Body of pancreas (tissue), 4 donors: ENCODE measurements at regions not wholly inside any gene's neighbourhood (a gene's known extent, or its start where the extent isn't known, plus 50 kb on each side); places are given as distances from the start of the nearest gene placed in this dataset.
"Not testable (repeated sequence)": the region's sequence is repeated elsewhere in the genome, so short reads cannot be mapped to it uniquely, and the experiment has no call there.

Source experiments
- ATAC-seq: fragments of 150-250 bp; one replicate; pipeline ENCODE4 v1.9.1; 2016
- DNase-seq, 4 donors: peaks; one replicate each; pipeline ENCODE4 v3.0.0-alpha.2; 2019
- H3K27ac ChIP-seq, 4 donors: fragments of 200-600 bp; sonication (generic); 1 replicate in 3 of 4; 2 replicates in 1 of 4; pipeline versions ENCODE4 v1.5.1 to v1.6.1; 2016 to 2019; ENCODE audit warnings: mild to moderate bottlenecking in 1 of 4, mixed read lengths in 1 of 4, moderate library complexity in 1 of 4
- H3K27me3 ChIP-seq, 2 donors: fragments of 200-600 bp; sonication (generic); one replicate each; pipeline ENCODE4 v1.6.0; 2016; ENCODE audit warnings: mild to moderate bottlenecking in 1 of 2
- H3K36me3 ChIP-seq, 2 donors: fragments of 200-600 bp; sonication (generic); replicated peaks in 1 of 2; 2 replicates each; pipeline ENCODE4 v1.5.1; 2016; ENCODE audit warnings: low read depth in 2 of 2; ENCODE audit not compliant: insufficient read depth in 1 of 2
- H3K4me1 ChIP-seq: fragments of 200-600 bp; sonication (generic); one replicate; pipeline ENCODE4 v1.6.0; 2016
- H3K4me3 ChIP-seq, 2 donors: fragments of 200-600 bp; sonication (generic); 1 replicate in 1 of 2; 2 replicates in 1 of 2; pipeline ENCODE4 v1.5.1; 2016 to 2019
- H3K9me3 ChIP-seq, 3 donors: fragments of 200-600 bp; sonication (generic); 1 replicate in 2 of 3; 2 replicates in 1 of 3; pipeline ENCODE4 v1.5.1; 2016
- POLR2A ChIP-seq, 3 donors: fragments of 450-650 bp; IDR thresholded peaks; one replicate each; pipeline ENCODE4 v1.6.1; 2016; ENCODE audit warnings: antibody characterized with exemption in 3 of 3, mild to moderate bottlenecking in 2 of 3
- whole genome bisulfite sequencing, 2 donors: methylation state at CpG; one replicate each; pipeline ENCODE4 v1.1.5; 2017; 5-methylcytosine and 5-hydroxymethylcytosine counted together
- intact Hi-C: fragments of 100-400 bp; cut with DNase I; formaldehyde crosslinking; loops from one replicate; pipeline ENCODE4 v1.15.1; 2023
- TF ChIP-seq, protein P1 (sequence below), 7 experiments: fragments of 450-650 bp in 4 of 7; fragments of 200-600 bp in 3 of 7; sonication (generic) in 3 of 7; IDR thresholded peaks; one replicate each; pipeline ENCODE4 v1.5.1; 2016 to 2019; ENCODE audit warnings: antibody characterized with exemption in 7 of 7

DNA sequence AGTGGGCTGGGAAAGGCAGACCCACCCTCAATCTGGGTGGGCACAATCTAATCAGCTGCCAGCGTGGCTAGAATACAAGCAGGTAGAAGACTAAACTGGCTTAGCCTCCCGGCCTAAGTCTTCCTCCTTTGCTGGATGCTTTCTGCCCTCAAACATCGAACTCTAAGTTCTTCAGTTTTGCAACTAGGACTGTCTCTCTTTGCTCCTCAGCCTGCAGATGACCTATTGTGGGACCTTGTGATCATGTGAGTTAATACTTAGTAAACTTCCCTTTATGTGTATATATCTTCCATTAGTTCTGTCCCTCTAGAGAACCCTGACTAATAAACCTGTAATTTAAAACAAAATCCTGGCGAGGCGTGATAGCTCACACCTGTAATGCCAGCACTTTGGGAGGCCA, 51.8 kb upstream of the SLC39A8 start:
- intact Hi-C loops, H3K36me3 ChIP-seq, H3K27me3 ChIP-seq, H3K27ac ChIP-seq, DNase-seq, ATAC-seq, H3K4me1 ChIP-seq, H3K4me3 ChIP-seq, H3K9me3 ChIP-seq: not testable (repeated sequence)
- 83 to 93% methylated on average over 5 of the region's 5 CpGs for WGBS, 2 donors

DNA sequence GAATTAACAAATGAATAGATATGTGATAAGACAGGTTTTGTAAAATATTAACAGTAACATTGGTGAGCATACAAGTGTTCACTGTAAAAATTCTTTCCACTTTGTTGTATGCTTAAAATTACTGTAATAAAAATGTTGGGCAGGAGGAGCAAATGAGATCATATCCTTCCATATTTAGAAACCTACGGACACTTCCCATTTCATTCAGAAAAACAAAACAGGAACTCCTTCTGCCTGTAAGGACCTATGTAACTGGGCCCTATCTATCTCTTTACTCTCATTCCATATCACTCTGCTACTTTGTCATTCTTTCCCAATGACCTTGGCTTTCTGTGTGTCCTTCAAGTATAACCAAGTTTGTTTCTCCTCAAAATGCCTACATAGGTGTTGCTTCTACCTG, 53.7 kb upstream of the SLC39A8 start:
- Histone ChIP-seq H3K27ac (no peak overlapping the region), H3K27me3 (no peaks in the 10 kb centered on the region), H3K4me3 (no peak overlapping the region), H3K36me3 (no peaks in the 10 kb centered on the region), H3K4me1 (no peaks in the 10 kb centered on the region), H3K9me3 (no peaks in the 10 kb centered on the region)
- TF ChIP-seq POLR2A (IDR thresholded peaks at IDR 0.05) = no peak
- TF ChIP-seq, protein P1, sequence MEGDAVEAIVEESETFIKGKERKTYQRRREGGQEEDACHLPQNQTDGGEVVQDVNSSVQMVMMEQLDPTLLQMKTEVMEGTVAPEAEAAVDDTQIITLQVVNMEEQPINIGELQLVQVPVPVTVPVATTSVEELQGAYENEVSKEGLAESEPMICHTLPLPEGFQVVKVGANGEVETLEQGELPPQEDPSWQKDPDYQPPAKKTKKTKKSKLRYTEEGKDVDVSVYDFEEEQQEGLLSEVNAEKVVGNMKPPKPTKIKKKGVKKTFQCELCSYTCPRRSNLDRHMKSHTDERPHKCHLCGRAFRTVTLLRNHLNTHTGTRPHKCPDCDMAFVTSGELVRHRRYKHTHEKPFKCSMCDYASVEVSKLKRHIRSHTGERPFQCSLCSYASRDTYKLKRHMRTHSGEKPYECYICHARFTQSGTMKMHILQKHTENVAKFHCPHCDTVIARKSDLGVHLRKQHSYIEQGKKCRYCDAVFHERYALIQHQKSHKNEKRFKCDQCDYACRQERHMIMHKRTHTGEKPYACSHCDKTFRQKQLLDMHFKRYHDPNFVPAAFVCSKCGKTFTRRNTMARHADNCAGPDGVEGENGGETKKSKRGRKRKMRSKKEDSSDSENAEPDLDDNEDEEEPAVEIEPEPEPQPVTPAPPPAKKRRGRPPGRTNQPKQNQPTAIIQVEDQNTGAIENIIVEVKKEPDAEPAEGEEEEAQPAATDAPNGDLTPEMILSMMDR (IDR thresholded peaks at IDR 0.05) = no peak
- no peak for DNase-seq
- ATAC-seq = no peak
- intact Hi-C loops = no loop called here
- WGBS, 2 donors = 47 to 71% methylated on average over 1 of the region's 1 CpG

DNA sequence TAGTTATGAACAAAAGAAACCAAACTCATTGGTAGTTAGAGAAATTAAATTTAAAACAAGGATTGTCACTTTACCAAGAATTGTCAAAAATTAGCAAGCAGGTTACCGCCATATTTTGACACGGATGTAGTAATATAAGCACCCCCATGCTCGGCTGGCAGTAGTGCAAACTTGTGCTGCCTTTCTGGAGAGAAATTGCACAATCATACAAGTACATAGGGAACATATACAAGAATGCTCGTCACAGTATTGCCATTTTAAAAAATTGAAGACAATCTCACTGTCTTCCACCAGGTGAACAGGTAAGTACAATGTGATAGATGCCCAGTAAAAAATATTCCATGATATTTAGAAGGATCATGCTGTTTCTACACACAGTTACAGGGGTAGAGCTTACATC, 55.6 kb upstream of the SLC39A8 start:
- Histone ChIP-seq H3K4me1 (no peaks in the 10 kb centered on the region), H3K4me3 (no peak overlapping the region), H3K27me3 (no peaks in the 10 kb centered on the region), H3K27ac (no peak overlapping the region), H3K36me3 (no peaks in the 10 kb centered on the region), H3K9me3 (no peaks in the 10 kb centered on the region)
- TF ChIP-seq POLR2A (IDR thresholded peaks at IDR 0.05) = no peak
- TF ChIP-seq, protein P1 (IDR thresholded peaks at IDR 0.05) = no peak
- intact Hi-C loops = no loop called here
- WGBS, 2 donors = 81 to 83% methylated on average over 4 of the region's 4 CpGs
- DNase-seq (no peak), ATAC-seq (no peak)

DNA sequence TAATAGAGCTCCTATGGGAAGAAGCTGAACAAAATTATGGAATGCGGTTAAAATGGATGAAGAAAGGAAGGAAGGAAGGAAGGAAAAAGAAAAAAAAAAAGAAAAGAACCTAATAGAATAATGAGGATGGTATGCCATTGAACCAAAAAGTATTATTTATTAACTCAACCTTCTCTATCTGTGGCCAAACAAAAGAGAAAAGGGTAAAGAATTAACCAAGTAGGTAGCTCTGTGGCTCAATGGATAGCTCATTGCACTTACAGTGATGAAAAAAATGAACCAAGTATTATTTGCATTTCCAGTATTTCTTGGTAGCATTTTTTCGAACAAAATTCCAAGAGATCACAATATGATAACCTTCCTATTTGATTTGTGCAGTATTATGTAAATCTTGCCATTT, 56.9 kb upstream of the SLC39A8 start:
- WGBS, 2 donors = 70 to 78% methylated on average over 2 of the region's 2 CpGs
- TF ChIP-seq POLR2A (IDR thresholded peaks at IDR 0.05) = no peak
- TF ChIP-seq, protein P1 (IDR thresholded peaks at IDR 0.05) = no peak
- ATAC-seq = no peak

DNA sequence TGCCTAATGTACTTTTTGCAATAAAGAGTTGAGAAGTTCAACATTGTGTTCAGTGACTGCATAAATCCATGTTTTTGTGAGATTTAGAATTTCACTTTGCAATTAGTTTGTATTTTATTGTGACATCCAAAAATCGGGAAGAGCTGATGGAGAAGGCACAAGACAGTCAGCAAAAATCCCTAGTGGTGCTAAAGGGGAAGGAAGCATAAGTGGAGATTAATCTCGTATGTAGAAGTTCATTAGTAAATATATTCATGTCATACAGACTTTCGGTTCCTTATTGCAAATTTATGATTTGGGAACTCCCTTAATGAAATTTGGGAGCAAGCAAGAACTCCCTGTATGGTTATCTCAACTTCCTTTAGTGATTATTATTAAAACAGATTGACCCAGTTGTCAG, 57.8 kb upstream of the SLC39A8 start:
- ATAC-seq (no peak), DNase-seq (no peak)
- Histone ChIP-seq H3K4me1 (no peaks in the 10 kb centered on the region), H3K27ac (no peak overlapping the region), H3K9me3 (no peaks in the 10 kb centered on the region), H3K36me3 (no peaks in the 10 kb centered on the region), H3K27me3 (no peaks in the 10 kb centered on the region), H3K4me3 (no peak overlapping the region)
- WGBS, 2 donors = 61 to 79% methylated on average over 3 of the region's 3 CpGs
- TF ChIP-seq, protein P1 (IDR thresholded peaks at IDR 0.05) = no peak
- no peak for TF ChIP-seq POLR2A (IDR thresholded peaks at IDR 0.05)
- intact Hi-C loops = no loop called here

More for the DNA sequence above, 56.9 kb upstream of the SLC39A8 start:
- intact Hi-C loops = no loop called here
- no peak overlapping the region for H3K4me3 ChIP-seq
- no peaks in the 10 kb centered on the region for H3K9me3 ChIP-seq
- no peak overlapping the region for H3K27ac ChIP-seq
- DNase-seq = no peak
- H3K36me3 ChIP-seq = no peaks in the 10 kb centered on the region
- H3K27me3 ChIP-seq = no peaks in the 10 kb centered on the region
- H3K4me1 ChIP-seq = no peaks in the 10 kb centered on the region
